Small intestine (tissue), 7 donors: ENCODE measurements at regions not wholly inside any gene's neighbourhood (a gene's known extent, or its start where the extent isn't known, plus 50 kb on each side); places are given as distances from the start of the nearest gene placed in this dataset.

ENCODE experiments used
- DNase-seq, 2 donors: peaks; one replicate each; pipeline versions ENCODE4 v3.0.0 to v3.0.0-alpha.2; 2013
- FAIRE-seq: peaks from 2 replicates; lab custom pipeline; 2012; peaks lifted over from hg19 to GRCh38; lab: Jason Lieb, UNC
- H3K27ac ChIP-seq, 3 donors: one replicate each; pipeline ENCODE4 v1.5.1; 2013; ENCODE audit warnings: low read length in 2 of 3, mild to moderate bottlenecking in 2 of 3, control low read depth in 1 of 3, inconsistent platforms in 1 of 3, low read depth in 1 of 3, moderate library complexity in 1 of 3
- H3K27me3 ChIP-seq, 3 donors: one replicate each; pipeline ENCODE4 v1.6.1; 2013; ENCODE audit warnings: low read length in 3 of 3, inconsistent platforms in 1 of 3; ENCODE audit not compliant: control insufficient read depth in 3 of 3, insufficient read depth in 3 of 3
- H3K36me3 ChIP-seq, 3 donors: one replicate each; pipeline ENCODE4 v1.6.1; 2013; ENCODE audit warnings: low read length in 3 of 3, inconsistent platforms in 1 of 3, low read depth in 1 of 3, mild to moderate bottlenecking in 1 of 3, moderate library complexity in 1 of 3; ENCODE audit not compliant: control insufficient read depth in 3 of 3, insufficient read depth in 2 of 3
- H3K4me1 ChIP-seq, 3 donors: one replicate each; pipeline ENCODE4 v1.6.1; 2013; ENCODE audit warnings: low read length in 2 of 3, inconsistent platforms in 1 of 3, low read depth in 1 of 3, mild to moderate bottlenecking in 1 of 3, moderate library complexity in 1 of 3; ENCODE audit not compliant: control insufficient read depth in 3 of 3, insufficient read depth in 2 of 3
- H3K4me3 ChIP-seq, 3 donors: one replicate each; pipeline ENCODE4 v1.5.1; 2013; ENCODE audit warnings: low read length in 3 of 3, control low read depth in 1 of 3, inconsistent platforms in 1 of 3, low read depth in 1 of 3, mild to moderate bottlenecking in 1 of 3, moderate library complexity in 1 of 3
- H3K9me3 ChIP-seq, 2 donors: one replicate each; pipeline ENCODE4 v1.6.1; 2013; ENCODE audit warnings: low read depth in 1 of 2, low read length in 1 of 2; ENCODE audit not compliant: control insufficient read depth in 2 of 2, insufficient read depth in 1 of 2
- WGBS, 3 donors: extraction: QIAGEN DNeasy Blood & Tissue Kit; methylation state at CpG; one replicate each; pipeline ENCODE4 v1.1.7; 2013; 5-methylcytosine and 5-hydroxymethylcytosine counted together
- donor health status: healthy with polysubstance abuse.
- donor health status: control.
- donor health status: control.
- donor health status: Bipolar disorder and iron deficiency.
- donor health status: healthy.

- H3K36me3 ChIP-seq, result no peaks in the 10 kb centered on the region
- no peak overlapping the region for H3K4me3 ChIP-seq
- 86 to 95% (median 91%) methylated on average over 1 of the region's 1 CpG for WGBS, 3 donors
- no peak overlapping the region for H3K27ac ChIP-seq
- no peaks in the 10 kb centered on the region for H3K9me3 ChIP-seq
- no peak for DNase-seq
- H3K27me3 ChIP-seq, result no peaks in the 10 kb centered on the region
- no peak for FAIRE-seq
- H3K4me1 ChIP-seq, result no peaks in the 10 kb centered on the region
Measured at GRCh38 chr2:163373496-163373895, 362.3 kb downstream of the FIGN start.

- DNase-seq (no peak), FAIRE-seq (no peak)
- H3K27me3 ChIP-seq, result no peaks in the 10 kb centered on the region
- no peaks in the 10 kb centered on the region for H3K36me3 ChIP-seq
- no peak overlapping the region for H3K27ac ChIP-seq
- 82 to 91% (median 87%) methylated on average over 4 of the region's 4 CpGs for WGBS, 3 donors
- no peaks in the 10 kb centered on the region for H3K9me3 ChIP-seq
- no peak overlapping the region for H3K4me3 ChIP-seq
- no peaks in the 10 kb centered on the region for H3K4me1 ChIP-seq
Measured at GRCh38 chr2:163370169-163370886, 365.5 kb downstream of the FIGN start.

GRCh38 chr2:163369111-163369510 lies 366.7 kb downstream of the FIGN start:
- no peak for DNase-seq
- H3K27me3 ChIP-seq, result no peaks in the 10 kb centered on the region
- no peaks in the 10 kb centered on the region for H3K9me3 ChIP-seq
- FAIRE-seq, result no peak
- H3K36me3 ChIP-seq, result no peaks in the 10 kb centered on the region
- H3K4me1 ChIP-seq, result no peaks in the 10 kb centered on the region
- no peak overlapping the region for H3K27ac ChIP-seq
- no peak overlapping the region for H3K4me3 ChIP-seq
- 33 to 72% (median 50%) methylated on average over 1 of the region's 1 CpG for WGBS, 3 donors

GRCh38 chr2:163368655-163369054 lies 367.2 kb downstream of the FIGN start:
- DNase-seq (no peak), FAIRE-seq (no peak)
- Histone ChIP-seq H3K9me3 (no peaks in the 10 kb centered on the region), H3K36me3 (no peaks in the 10 kb centered on the region), H3K27ac (no peak overlapping the region), H3K4me3 (no peak overlapping the region), H3K4me1 (no peaks in the 10 kb centered on the region), H3K27me3 (no peaks in the 10 kb centered on the region)

- no peak overlapping the region for H3K4me3 ChIP-seq
- no peak overlapping the region for H3K27ac ChIP-seq
- H3K4me1 ChIP-seq, result no peaks in the 10 kb centered on the region
- H3K36me3 ChIP-seq, result no peaks in the 10 kb centered on the region
- DNase-seq, result no peak
- no peak for FAIRE-seq
- no peaks in the 10 kb centered on the region for H3K9me3 ChIP-seq
- 81 to 85% (median 84%) methylated on average over 4 of the region's 4 CpGs for WGBS, 3 donors
- no peaks in the 10 kb centered on the region for H3K27me3 ChIP-seq
Measured at GRCh38 chr2:163367825-163368582, 367.8 kb downstream of the FIGN start.

- Histone ChIP-seq H3K27me3 (no peaks in the 10 kb centered on the region), H3K36me3 (no peaks in the 10 kb centered on the region), H3K4me3 (no peak overlapping the region), H3K4me1 (no peaks in the 10 kb centered on the region), H3K27ac (no peak overlapping the region), H3K9me3 (no peaks in the 10 kb centered on the region)
- no peak for DNase-seq
- no peak for FAIRE-seq
Measured at GRCh38 chr2:163364736-163365135, 371.1 kb downstream of the FIGN start.

GRCh38 chr2:163353551-163353950 lies 382.3 kb downstream of the FIGN start:
- no peaks in the 10 kb centered on the region for H3K9me3 ChIP-seq
- H3K4me3 ChIP-seq, result no peak overlapping the region
- no peak overlapping the region for H3K27ac ChIP-seq
- DNase-seq (no peak), FAIRE-seq (no peak)
- 64 to 79% (median 66%) methylated on average over 1 of the region's 1 CpG for WGBS, 3 donors
- H3K27me3 ChIP-seq, result no peaks in the 10 kb centered on the region
- no peaks in the 10 kb centered on the region for H3K4me1 ChIP-seq
- H3K36me3 ChIP-seq, result no peaks in the 10 kb centered on the region

GRCh38 chr2:163351966-163352365 lies 383.8 kb downstream of the FIGN start:
- H3K36me3 ChIP-seq, result no peaks in the 10 kb centered on the region
- no peak overlapping the region for H3K27ac ChIP-seq
- FAIRE-seq, result no peak
- no peaks in the 10 kb centered on the region for H3K4me1 ChIP-seq
- WGBS, 3 donors, result 81 to 94% (median 88%) methylated on average over 2 of the region's 2 CpGs
- DNase-seq, result no peak
- H3K27me3 ChIP-seq, result no peaks in the 10 kb centered on the region
- H3K4me3 ChIP-seq, result no peak overlapping the region
- H3K9me3 ChIP-seq, result no peaks in the 10 kb centered on the region
